ENCODE measurements at regions not wholly inside any gene's neighbourhood (a gene's known extent, or its start where the extent isn't known, plus 50 kb on each side); places are given as distances from the start of the nearest gene placed in this dataset.

GRCh38 chr5:174401793-174402192, 322.6 kb upstream of the MSX2 start:
- no peak for ATAC-seq (ENCODE audit: insufficient number of reproducible peaks, low FRiP score, low read depth)
- no peaks in the 10 kb centered on the region for H3K9me3 ChIP-seq
- no peak for DNase-seq (ENCODE audit: low spot score)
- H3K4me1 ChIP-seq (ENCODE audit: control insufficient read depth in 1 of 2, low read depth in 2 of 2): no peaks in the 10 kb centered on the region
- no peak for TF ChIP-seq CTCF (IDR thresholded peaks at IDR 0.05)
- H3K27ac ChIP-seq: no peak overlapping the region
- H3K4me3 ChIP-seq: no peak overlapping the region
- no peaks in the 10 kb centered on the region for H3K36me3 ChIP-seq
- no peaks in the 10 kb centered on the region for H3K27me3 ChIP-seq (replicated peaks; ENCODE audit: insufficient read depth)

- DNase-seq (ENCODE audit: low spot score) (no peak), ATAC-seq (ENCODE audit: insufficient number of reproducible peaks, low FRiP score, low read depth) (no peak)
- Histone ChIP-seq H3K4me3 (no peak overlapping the region), H3K27ac (no peak overlapping the region), H3K9me3 (no peaks in the 10 kb centered on the region), H3K4me1 (ENCODE audit: control insufficient read depth in 1 of 2, low read depth in 2 of 2) (no peaks in the 10 kb centered on the region), H3K36me3 (no peaks in the 10 kb centered on the region), H3K27me3 (replicated peaks; ENCODE audit: insufficient read depth) (no peaks in the 10 kb centered on the region)
- TF ChIP-seq CTCF (IDR thresholded peaks at IDR 0.05): no peak
These were observed 322.1 kb upstream of the MSX2 start for GRCh38 chr5:174402222-174402812.

- Histone ChIP-seq H3K27me3 (replicated peaks; ENCODE audit: insufficient read depth) (no peaks in the 10 kb centered on the region), H3K9me3 (no peaks in the 10 kb centered on the region), H3K27ac (no peak overlapping the region), H3K4me3 (no peak overlapping the region), H3K4me1 (ENCODE audit: control insufficient read depth in 1 of 2, low read depth in 2 of 2) (no peaks in the 10 kb centered on the region), H3K36me3 (no peaks in the 10 kb centered on the region)
- TF ChIP-seq CTCF (IDR thresholded peaks at IDR 0.05): no peak
- DNase-seq (ENCODE audit: low spot score) (no peak), ATAC-seq (ENCODE audit: insufficient number of reproducible peaks, low FRiP score, low read depth) (no peak)
These were observed 319.5 kb upstream of the MSX2 start for GRCh38 chr5:174404848-174405247.

- no peak overlapping the region for H3K27ac ChIP-seq
- ATAC-seq (ENCODE audit: insufficient number of reproducible peaks, low FRiP score, low read depth): no peak
These were observed 315.3 kb upstream of the MSX2 start for GRCh38 chr5:174409070-174409469.

GRCh38 chr5:174409971-174410370, 314.4 kb upstream of the MSX2 start:
- Histone ChIP-seq H3K27me3 (replicated peaks; ENCODE audit: insufficient read depth) (no peaks in the 10 kb centered on the region), H3K9me3 (no peaks in the 10 kb centered on the region), H3K4me3 (no peak overlapping the region), H3K27ac (no peak overlapping the region), H3K36me3 (no peaks in the 10 kb centered on the region), H3K4me1 (ENCODE audit: control insufficient read depth in 1 of 2, low read depth in 2 of 2) (peaks cover 11 to 35% of the 10 kb centered on the region in 2 donors)
- no peak for TF ChIP-seq CTCF (IDR thresholded peaks at IDR 0.05)
- ATAC-seq (ENCODE audit: insufficient number of reproducible peaks, low FRiP score, low read depth): no peak
- DNase-seq (ENCODE audit: low spot score): no peak

More at GRCh38 chr5:174409070-174409469, 315.3 kb upstream of the MSX2 start:
- TF ChIP-seq CTCF (IDR thresholded peaks at IDR 0.05): no peak
- no peak for DNase-seq (ENCODE audit: low spot score)
- H3K36me3 ChIP-seq: no peaks in the 10 kb centered on the region
- no peaks in the 10 kb centered on the region for H3K27me3 ChIP-seq (replicated peaks; ENCODE audit: insufficient read depth)
- H3K4me3 ChIP-seq: no peak overlapping the region
- H3K9me3 ChIP-seq: no peaks in the 10 kb centered on the region
- H3K4me1 ChIP-seq (ENCODE audit: control insufficient read depth in 1 of 2, low read depth in 2 of 2): peaks cover 11 to 26% of the 10 kb centered on the region in 2 donors

Measured in thoracic aorta (tissue), 2 donors.